Fibroblast of peridontal ligament (primary cell): ENCODE measurements at regions not wholly inside any gene's neighbourhood (a gene's known extent, or its start where the extent isn't known, plus 50 kb on each side); places are given as distances from the start of the nearest gene placed in this dataset.
"Not testable (repeated sequence)": the region's sequence is repeated elsewhere in the genome, so short reads cannot be mapped to it uniquely, and the experiment has no call there.

Experiments
- DNase-seq: peaks from one replicate; pipeline ENCODE4 v3.0.0-alpha.2; 2010; ENCODE audit errors: extremely low read depth

- DNase-seq = no peak
Observed at GRCh38 chr3:89533275-89533674, 425.9 kb downstream of the EPHA3 start.

GRCh38 chr3:89554587-89554986, 447.2 kb downstream of the EPHA3 start:
- not testable (repeated sequence) for DNase-seq

GRCh38 chr3:89558711-89559110, 451.3 kb downstream of the EPHA3 start:
- DNase-seq = no peak

GRCh38 chr3:89560568-89560967, 453.1 kb downstream of the EPHA3 start:
- peak; percentile 4 for DNase-seq

- DNase-seq = peak; percentile 13
Observed at GRCh38 chr3:89562373-89562772, 455.0 kb downstream of the EPHA3 start.

GRCh38 chr3:89565098-89565497, 457.7 kb downstream of the EPHA3 start:
- DNase-seq = no peak

GRCh38 chr3:89570465-89570864, 463.0 kb downstream of the EPHA3 start:
- DNase-seq = no peak

- no peak for DNase-seq
Observed at GRCh38 chr3:89571298-89571697, 463.9 kb downstream of the EPHA3 start.

- no peak for DNase-seq
Observed at GRCh38 chr3:89571707-89572106, 464.3 kb downstream of the EPHA3 start.

- DNase-seq = peak; percentile 6
Observed at GRCh38 chr3:89572261-89572660, 464.8 kb downstream of the EPHA3 start.

GRCh38 chr3:89576417-89576816, 469.0 kb downstream of the EPHA3 start:
- DNase-seq = no peak

GRCh38 chr3:89577637-89578530, 470.5 kb downstream of the EPHA3 start:
- no peak for DNase-seq

- DNase-seq = no peak
Observed at GRCh38 chr3:89580859-89581258, 473.4 kb downstream of the EPHA3 start.

GRCh38 chr3:89584398-89584797, 477.0 kb downstream of the EPHA3 start:
- DNase-seq = no peak

- DNase-seq = no peak
Observed at GRCh38 chr3:89586256-89586655, 478.8 kb downstream of the EPHA3 start.

- no peak for DNase-seq
Observed at GRCh38 chr3:89586676-89587075, 479.3 kb downstream of the EPHA3 start.

GRCh38 chr3:89606151-89606550, 498.7 kb downstream of the EPHA3 start:
- DNase-seq = no peak

- no peak for DNase-seq
Observed at GRCh38 chr3:89612027-89612426, 504.6 kb downstream of the EPHA3 start.

GRCh38 chr3:89613241-89613640, 505.8 kb downstream of the EPHA3 start:
- no peak for DNase-seq

GRCh38 chr3:89617706-89618105, 510.3 kb downstream of the EPHA3 start:
- DNase-seq = peak; percentile 65

- no peak for DNase-seq
Observed at GRCh38 chr3:89619263-89619662, 511.8 kb downstream of the EPHA3 start.

- peak; percentile 8 for DNase-seq
Observed at GRCh38 chr3:89622063-89622700, 514.8 kb downstream of the EPHA3 start.

GRCh38 chr3:89624494-89624893, 517.1 kb downstream of the EPHA3 start:
- no peak for DNase-seq
